ENCODE measurements at regions not wholly inside any gene's neighbourhood (a gene's known extent, or its start where the extent isn't known, plus 50 kb on each side); places are given as distances from the start of the nearest gene placed in this dataset.
"Not testable (repeated sequence)": the region's sequence is repeated elsewhere in the genome, so short reads cannot be mapped to it uniquely, and the experiment has no call there.

DNA sequence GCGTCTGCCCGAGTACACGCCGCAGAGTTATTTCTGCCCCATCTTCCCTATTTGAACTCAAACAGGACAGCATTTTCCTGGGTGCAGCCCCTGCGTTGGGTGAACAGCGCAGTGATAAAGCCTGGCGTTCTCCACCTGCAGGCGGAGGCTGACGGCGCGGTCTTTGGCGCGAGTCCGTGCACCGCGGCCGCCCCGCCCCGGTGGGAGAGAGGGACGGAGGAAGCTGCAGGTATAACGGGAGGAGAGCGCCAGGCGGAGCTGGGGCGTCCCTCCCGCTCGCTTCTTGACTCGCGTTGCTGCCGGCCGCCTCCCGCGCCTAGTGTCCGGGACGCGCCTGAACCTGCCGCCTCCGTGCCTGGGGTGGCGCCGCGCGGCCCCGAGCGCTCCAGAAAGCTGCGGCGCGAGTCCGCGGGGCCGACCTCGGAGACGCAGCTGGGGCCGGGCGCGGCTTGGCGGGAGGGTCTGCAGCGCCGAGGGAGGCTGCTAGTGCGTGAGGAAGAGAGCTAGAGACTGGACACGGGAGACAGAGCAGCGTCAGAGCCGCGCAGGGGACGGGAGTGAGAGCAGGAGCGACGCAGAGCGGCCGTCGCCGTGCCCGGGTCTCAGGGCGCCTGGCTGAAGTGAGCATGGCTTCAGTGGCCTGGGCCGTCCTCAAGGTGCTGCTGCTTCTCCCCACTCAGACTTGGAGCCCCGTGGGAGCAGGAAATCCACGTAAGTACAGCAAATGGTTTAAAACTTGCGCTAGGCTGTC lies 140.7 kb downstream of the SPATA31A7 start:
- not testable (repeated sequence) for H3K4me1 Mint-ChIP-seq, ATAC-seq, H3K27me3 Mint-ChIP-seq, H3K9me3 Mint-ChIP-seq, H3K27ac Mint-ChIP-seq
- peak; percentile 3 to 19 for DNase-seq
- peak overlapping the region; percentile 39 to 60 for H3K4me3 Mint-ChIP-seq

DNA sequence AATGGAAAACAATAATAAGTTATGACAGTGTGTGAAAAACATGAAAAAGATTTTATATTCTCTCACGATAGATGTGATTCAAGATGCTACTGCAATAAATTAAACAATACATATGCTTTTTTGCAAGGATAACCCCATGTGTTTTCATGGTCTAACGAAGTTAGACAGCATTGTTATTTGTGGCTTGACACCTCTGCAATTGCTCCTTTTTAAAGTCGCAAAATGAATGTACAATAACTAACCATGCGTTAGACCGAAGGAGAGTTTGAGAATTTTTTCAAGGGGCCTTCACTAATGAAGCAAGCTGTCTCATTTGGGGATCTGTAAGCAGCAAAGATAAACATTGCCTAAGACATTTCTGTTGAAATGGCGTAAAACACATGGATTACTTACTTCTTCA lies 167.1 kb downstream of the SPATA31A7 start:
- not testable (repeated sequence) for H3K4me1 Mint-ChIP-seq, DNase-seq, H3K27ac Mint-ChIP-seq, H3K9me3 Mint-ChIP-seq, H3K4me3 Mint-ChIP-seq, ATAC-seq, H3K27me3 Mint-ChIP-seq

DNA sequence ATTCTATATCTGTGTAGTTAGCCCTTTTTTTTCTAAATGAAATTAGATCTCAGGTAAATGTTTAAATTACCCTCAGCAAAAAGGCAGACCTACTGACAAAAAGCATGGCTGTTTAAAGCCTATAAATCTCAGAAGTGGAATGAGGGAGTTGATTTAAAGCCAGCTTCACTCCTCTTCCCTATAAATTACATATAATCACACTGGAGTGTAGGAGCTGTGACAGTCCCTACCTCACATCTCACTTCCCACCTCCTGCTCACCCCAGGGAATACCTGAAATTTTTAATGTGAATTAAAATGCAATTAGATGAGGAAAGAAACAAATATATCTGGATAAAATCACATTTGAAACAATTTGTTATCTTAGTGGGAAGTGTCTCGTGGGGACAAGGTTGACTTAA lies 184.6 kb downstream of the SPATA31A7 start:
- DNase-seq, H3K4me3 Mint-ChIP-seq, H3K9me3 Mint-ChIP-seq, ATAC-seq, H3K27me3 Mint-ChIP-seq, H3K27ac Mint-ChIP-seq, H3K4me1 Mint-ChIP-seq: not testable (repeated sequence)

DNA sequence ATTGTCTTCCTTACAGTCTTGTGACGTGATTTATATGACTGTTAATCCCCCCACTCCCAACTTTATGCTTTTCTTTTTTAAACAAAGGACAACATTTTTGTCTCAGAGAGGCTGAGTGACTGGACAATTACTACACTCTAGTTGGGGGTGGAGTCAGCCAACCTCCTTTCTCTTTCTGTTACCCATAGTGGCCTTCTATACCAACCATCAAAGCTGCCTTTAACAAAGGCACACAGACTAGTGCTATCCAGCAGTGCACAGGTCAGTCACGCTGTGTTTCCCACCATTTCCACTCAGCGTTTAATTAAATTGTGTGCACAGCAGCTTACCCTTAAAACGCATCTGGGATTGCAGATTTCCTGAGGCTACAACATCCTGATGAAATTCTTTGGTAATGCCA lies 186.3 kb downstream of the SPATA31A7 start:
- not testable (repeated sequence) for H3K4me3 Mint-ChIP-seq, H3K27me3 Mint-ChIP-seq, H3K4me1 Mint-ChIP-seq, DNase-seq, H3K9me3 Mint-ChIP-seq, H3K27ac Mint-ChIP-seq, ATAC-seq

DNA sequence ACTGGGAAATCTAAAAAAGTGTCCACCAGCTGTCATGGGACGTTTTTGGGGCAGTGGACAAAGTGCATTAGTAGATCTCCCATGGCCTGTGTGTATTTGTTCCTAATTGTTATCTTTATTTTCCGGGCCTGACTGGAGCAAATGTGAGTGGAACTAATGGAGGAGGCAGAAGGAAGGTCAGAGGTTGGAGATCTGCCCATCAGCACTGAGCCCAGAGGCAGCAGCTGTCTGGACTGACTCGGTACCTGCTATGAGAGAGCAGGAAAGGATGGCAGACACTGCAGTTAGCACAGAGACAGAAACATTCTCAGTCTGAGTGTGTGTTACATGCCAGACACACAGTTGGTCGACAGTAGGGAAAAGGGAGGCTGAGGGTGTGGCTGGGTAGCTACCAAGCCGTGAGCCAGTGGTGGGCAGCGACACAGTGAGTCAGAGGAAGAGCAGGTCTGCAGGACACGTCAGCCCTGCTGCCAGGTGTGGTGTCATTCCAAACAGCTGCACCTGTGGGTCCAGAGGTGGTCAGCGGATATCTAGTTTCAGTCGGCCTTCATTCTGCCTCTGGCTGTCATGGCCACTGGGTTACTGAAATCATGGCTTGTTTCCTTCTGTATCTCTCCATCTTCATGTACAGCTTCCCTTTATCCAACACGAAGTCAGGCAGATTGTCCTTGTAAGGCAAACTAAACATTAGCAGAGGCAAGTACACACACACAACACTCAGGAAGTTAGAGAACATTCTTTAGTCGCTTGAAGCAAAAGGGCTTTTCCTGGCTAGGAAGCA lies 196.4 kb downstream of the SPATA31A7 start:
- not testable (repeated sequence) for DNase-seq, ATAC-seq, H3K9me3 Mint-ChIP-seq, H3K4me1 Mint-ChIP-seq, H3K27ac Mint-ChIP-seq, H3K27me3 Mint-ChIP-seq, H3K4me3 Mint-ChIP-seq

DNA sequence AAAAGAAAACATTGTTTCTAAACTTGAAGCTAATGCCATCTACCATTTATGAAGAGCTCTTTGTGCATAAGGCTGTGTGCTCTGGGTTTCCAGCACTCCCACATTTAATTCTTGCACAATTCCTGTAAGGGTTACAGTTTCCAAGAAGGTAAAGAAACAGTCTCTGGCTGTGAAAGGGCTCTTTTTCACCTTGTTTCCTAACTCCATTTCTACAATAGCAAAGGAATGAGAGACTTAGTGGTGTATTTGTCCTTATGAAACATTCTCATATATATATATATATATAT lies 196.9 kb downstream of the SPATA31A7 start:
- H3K4me3 Mint-ChIP-seq, ATAC-seq, H3K27ac Mint-ChIP-seq, DNase-seq, H3K9me3 Mint-ChIP-seq, H3K27me3 Mint-ChIP-seq, H3K4me1 Mint-ChIP-seq: not testable (repeated sequence)

DNA sequence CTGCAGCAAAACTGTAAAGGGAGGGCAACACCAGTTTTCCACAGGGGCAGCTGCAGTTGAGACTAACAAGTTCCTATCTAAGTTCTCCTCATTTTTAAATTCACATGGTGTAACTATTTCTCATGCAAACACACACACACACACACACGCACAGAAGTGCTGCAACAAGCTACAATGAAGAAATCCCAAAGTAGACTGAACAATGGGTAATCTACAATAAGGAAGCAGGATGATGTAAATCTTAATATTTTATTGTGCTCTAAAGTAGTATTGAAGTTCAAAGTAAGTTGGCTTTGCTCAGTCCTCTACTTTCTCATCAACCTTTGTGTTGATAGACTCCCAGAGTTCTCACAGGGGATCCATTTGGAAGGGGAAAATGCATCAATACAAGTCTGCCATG lies 212.9 kb downstream of the SPATA31A7 start:
- not testable (repeated sequence) for H3K9me3 Mint-ChIP-seq, H3K27me3 Mint-ChIP-seq, ATAC-seq, H3K4me1 Mint-ChIP-seq, H3K4me3 Mint-ChIP-seq, DNase-seq, H3K27ac Mint-ChIP-seq

DNA sequence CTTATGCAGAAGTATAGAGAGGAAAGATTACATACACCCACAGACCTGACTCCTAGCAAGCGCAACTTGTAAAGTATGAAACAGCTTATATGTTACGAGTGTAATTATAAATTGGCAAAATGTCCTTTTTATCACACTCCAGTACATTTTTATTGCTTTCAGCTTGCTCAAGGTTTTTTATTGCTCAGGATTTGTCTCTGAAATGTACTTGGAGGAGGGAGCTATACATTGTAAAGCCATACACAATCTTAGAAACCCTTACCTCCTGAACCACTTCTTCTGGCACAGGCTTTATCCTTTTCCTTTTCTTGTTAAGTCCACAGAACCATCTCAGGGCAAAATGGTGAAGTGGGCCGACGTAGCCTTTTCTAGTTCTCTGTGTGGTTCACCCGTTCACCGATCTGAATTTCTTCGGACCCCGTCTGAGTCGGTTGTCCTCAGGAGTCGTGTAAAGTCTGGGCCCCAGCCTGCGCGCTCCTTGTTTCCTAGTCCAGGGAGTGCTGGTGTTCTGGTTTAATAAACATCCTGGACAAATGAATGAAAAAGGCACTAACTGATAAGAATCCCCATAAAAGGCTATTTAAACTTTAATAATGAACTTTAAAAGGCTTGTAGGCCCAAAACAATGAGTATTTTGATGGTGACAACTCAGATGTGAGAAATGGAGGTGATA lies 222.2 kb downstream of the SPATA31A7 start:
- not testable (repeated sequence) for H3K9me3 Mint-ChIP-seq, ATAC-seq, H3K27ac Mint-ChIP-seq, DNase-seq, H3K27me3 Mint-ChIP-seq, H3K4me1 Mint-ChIP-seq, H3K4me3 Mint-ChIP-seq

DNA sequence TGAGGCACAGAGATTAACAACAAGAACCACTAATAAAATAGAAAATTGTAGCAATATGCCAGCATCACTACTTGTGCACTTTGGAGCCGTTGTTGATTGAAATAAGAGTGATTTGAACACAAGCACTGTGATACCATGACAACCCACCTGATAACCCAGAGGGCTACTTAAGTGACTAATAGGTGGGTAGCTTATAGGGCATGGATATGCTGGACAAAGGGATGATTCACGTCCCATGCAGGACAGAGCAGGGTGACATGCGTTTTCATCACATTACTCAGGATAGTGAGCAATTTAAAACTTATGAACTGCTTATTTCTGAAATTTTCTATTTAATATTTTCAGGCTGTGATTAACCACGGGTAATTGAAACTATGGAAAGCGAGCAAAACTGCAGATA lies 222.9 kb downstream of the SPATA31A7 start:
- not testable (repeated sequence) for H3K4me3 Mint-ChIP-seq, H3K4me1 Mint-ChIP-seq

DNA sequence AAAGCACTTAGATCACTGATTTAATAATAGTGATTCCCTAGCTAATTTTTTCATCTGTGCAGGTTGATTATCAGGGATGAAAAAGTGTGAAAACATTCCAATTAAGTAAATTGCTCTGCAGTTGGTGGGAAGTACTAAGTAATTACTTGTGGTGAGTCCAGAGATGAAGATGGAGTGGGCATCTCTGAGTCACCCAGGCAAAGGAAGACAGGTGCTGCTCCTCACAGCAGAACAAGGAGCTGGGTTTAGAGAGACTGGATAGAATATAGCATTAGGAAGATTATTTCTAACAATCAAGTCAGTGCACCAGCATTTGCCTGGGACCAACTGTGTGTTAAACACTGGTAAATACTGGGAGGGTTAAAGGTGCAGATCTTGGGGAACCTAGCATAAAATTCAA lies 228.3 kb downstream of the SPATA31A7 start:
- H3K27me3 Mint-ChIP-seq, ATAC-seq, H3K4me3 Mint-ChIP-seq, H3K9me3 Mint-ChIP-seq, H3K27ac Mint-ChIP-seq, H3K4me1 Mint-ChIP-seq, DNase-seq: not testable (repeated sequence)

More for the DNA sequence above, 222.9 kb downstream of the SPATA31A7 start:
- DNase-seq, H3K9me3 Mint-ChIP-seq, H3K27me3 Mint-ChIP-seq, H3K27ac Mint-ChIP-seq, ATAC-seq: not testable (repeated sequence)

DNA sequence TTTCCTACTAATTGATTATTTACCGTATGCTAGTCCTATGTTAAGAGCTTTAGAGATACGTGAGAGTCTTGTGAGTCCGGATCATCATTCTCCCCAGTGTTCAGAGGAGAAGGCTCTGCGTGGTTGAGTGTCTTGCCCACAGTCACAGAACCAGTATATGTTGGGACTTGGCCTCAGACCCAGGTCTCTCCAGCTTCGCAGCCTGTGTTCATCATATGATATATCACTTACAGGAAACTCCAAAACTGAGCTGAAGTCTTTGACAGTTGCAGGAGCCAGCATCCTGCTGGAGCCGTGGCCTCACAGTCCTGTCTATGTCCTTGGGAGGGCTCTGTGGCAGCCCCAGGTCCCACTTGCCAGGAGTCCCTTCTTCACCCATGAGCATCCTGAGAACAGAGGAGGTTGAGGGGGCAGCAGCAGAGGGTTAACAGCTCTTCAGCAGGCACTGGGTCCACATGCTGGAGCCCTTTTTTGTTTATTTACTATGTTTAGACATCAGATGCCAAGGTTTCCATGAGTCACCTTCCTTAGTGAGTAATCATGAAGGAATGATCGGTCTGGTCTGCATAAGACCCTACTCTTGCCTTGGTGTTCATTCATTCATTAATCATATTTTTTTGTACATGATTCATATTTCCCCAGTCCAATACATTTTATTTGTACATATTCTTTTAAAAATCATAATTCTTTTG lies 230.6 kb downstream of the SPATA31A7 start:
- H3K9me3 Mint-ChIP-seq, H3K27ac Mint-ChIP-seq, H3K27me3 Mint-ChIP-seq, ATAC-seq, H3K4me3 Mint-ChIP-seq, DNase-seq, H3K4me1 Mint-ChIP-seq: not testable (repeated sequence)

DNA sequence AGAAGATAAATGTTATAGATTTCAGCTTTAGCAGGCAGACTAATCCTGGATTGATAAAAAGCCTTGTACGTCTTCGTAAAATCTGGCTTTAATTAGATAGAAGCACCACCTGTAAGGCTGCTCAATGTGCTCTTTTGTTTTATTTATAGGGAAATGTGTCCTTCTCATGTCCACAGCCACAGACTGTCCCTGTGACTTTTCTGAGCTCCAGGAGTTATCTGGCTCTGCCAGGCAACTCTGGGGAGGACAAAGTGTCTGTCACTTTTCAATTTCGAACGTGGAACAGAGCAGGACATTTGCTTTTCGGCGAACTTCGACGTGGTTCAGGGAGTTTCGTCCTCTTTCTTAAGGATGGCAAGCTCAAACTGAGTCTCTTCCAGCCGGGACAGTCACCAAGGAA lies 257.4 kb downstream of the SPATA31A7 start:
- not testable (repeated sequence) for H3K4me1 Mint-ChIP-seq, H3K9me3 Mint-ChIP-seq, H3K4me3 Mint-ChIP-seq, H3K27me3 Mint-ChIP-seq, H3K27ac Mint-ChIP-seq, DNase-seq, ATAC-seq

DNA sequence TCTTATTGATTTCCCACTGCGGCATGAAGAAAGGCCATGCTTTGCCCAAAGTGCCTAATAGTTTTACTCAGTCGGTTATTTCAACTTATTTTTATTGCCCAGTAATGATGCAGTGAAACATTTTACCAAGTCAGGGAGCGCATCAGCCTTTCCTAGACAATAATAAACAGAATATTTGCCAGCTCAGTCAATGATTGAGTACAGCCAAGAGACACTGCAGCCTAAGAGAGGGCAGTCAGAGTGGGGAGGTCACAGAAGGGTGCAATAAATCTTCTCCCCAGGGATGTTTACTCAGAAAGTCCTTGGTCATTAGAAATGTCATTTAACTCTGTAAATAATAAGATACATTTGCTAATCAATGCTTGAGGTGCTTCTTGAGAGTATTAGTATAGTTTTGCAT lies 271.0 kb downstream of the SPATA31A7 start:
- not testable (repeated sequence) for ATAC-seq, H3K4me1 Mint-ChIP-seq, H3K4me3 Mint-ChIP-seq, H3K9me3 Mint-ChIP-seq, H3K27ac Mint-ChIP-seq, H3K27me3 Mint-ChIP-seq, DNase-seq
